Heart right ventricle (tissue), 16 donors: ENCODE measurements at regions not wholly inside any gene's neighbourhood (a gene's known extent, or its start where the extent isn't known, plus 50 kb on each side); places are given as distances from the start of the nearest gene placed in this dataset.
"Not testable (repeated sequence)": the region's sequence is repeated elsewhere in the genome, so short reads cannot be mapped to it uniquely, and the experiment has no call there.

Experiments used
- ATAC-seq, 8 donors: fragments of 200-7000 bp; cut with Tn5 transposase; one replicate each; pipeline ENCODE4 v1.9.1; 2020; ENCODE audit warnings: mild to moderate bottlenecking in 8 of 8, moderate library complexity in 8 of 8, moderate number of reproducible peaks in 1 of 8
- DNase-seq, 2 donors: peaks; one replicate each; pipeline ENCODE4 v3.0.0-alpha.2; 2020
- H3K27ac ChIP-seq, 10 donors: fragments of 200-600 bp; sonication (generic) in 2 of 10; one replicate each; pipeline versions ENCODE4 v1.5.0 to v1.8.0; 2020 to 2022; ENCODE audit warnings: mild to moderate bottlenecking in 3 of 10
- H3K27me3 ChIP-seq, 7 donors: fragments of 200-600 bp; one replicate each; pipeline ENCODE4 v1.8.0; 2021 to 2022; ENCODE audit warnings: mild to moderate bottlenecking in 2 of 7
- H3K36me3 ChIP-seq, 9 donors: fragments of 200-600 bp; sonication (generic) in 1 of 9; one replicate each; pipeline versions ENCODE4 v1.5.0 to v1.8.0; 2020 to 2022; ENCODE audit warnings: mild to moderate bottlenecking in 2 of 9
- H3K4me1 ChIP-seq, 9 donors: fragments of 200-600 bp; sonication (generic) in 1 of 9; one replicate each; pipeline versions ENCODE4 v1.5.0 to v1.8.0; 2020 to 2022; ENCODE audit warnings: mild to moderate bottlenecking in 4 of 9
- H3K4me3 ChIP-seq, 10 donors: fragments of 200-600 bp; sonication (generic) in 2 of 10; one replicate each; pipeline versions ENCODE4 v1.5.0 to v1.8.0; 2020 to 2022; ENCODE audit warnings: mild to moderate bottlenecking in 7 of 10, moderate library complexity in 2 of 10
- H3K9me3 ChIP-seq, 11 donors: fragments of 200-600 bp in 10 of 11; sonication (generic) in 2 of 11; one replicate each; pipeline versions ENCODE4 v1.5.0 to v1.8.0; 2013 to 2022; ENCODE audit warnings: mild to moderate bottlenecking in 2 of 11, control low read depth in 1 of 11, moderate library complexity in 1 of 11
- CTCF ChIP-seq, 9 donors: fragments of 200-600 bp; sonication (generic) in 2 of 9; IDR thresholded peaks; one replicate each; pipeline versions ENCODE4 v1.5.0 to v1.8.0; 2021 to 2022; ENCODE audit warnings: antibody characterized with exemption in 9 of 9, mild to moderate bottlenecking in 5 of 9, moderate library complexity in 1 of 9
- WGBS, 2 donors: extraction: QIAGEN DNeasy Blood & Tissue Kit; methylation state at CpG; one replicate each; pipeline ENCODE4 v1.1.7; 2013; ENCODE audit warnings: inconsistent platforms in 1 of 2; 5-methylcytosine and 5-hydroxymethylcytosine counted together
- intact Hi-C, 10 donors: fragments of 100-400 bp; cut with DNase I; formaldehyde crosslinking; loops; one replicate each; pipeline versions ENCODE4 v1.11.1 to v1.14.2; 2022
- donor health status: Arrhythmogenic right ventricular cardiomyopathy.
- donor health status: ischemic (EF 13 %, LVEDD 7.1; RV severe dilation, severe dysfunction).
- donor health status: healthy with polysubstance abuse.
- donor health status: DM: no; HTN: yes; CAD: no.
- donor health status: DM: no; HTN: no; CAD: no.
- donor health status: ischemic (EF 25% LVEDD 6.9; RV normal size, moderate dysfunction).
- donor health status: ischemic (EF 25% LVEDD 5.7; RV mildly dilated, moderate dysfunction).
- donor health status: healthy.
- donor health status: DM: yes; HTN: yes; CAD: no.
- donor health status: Ischemic cardiomyopathy.
- donor health status: ischemic (EF 35%, LVEDD 5.7; RV mildly dilated, moderate dysfunction).
- donor health status: nonischemic (EF 11% LVEDD 7.7; RV severe dilation, severe dysfunction).
- donor health status: DM: yes; HTN: yes; CAD: no.
- donor health status: PGD.
- donor health status: ischemic (EF 29% LVEDD 5.4; RV normal size, mild dysfunction).
- donor health status: nonischemic (EF 23%, LVEDD 6.1; RV moderate dilation, normal function).

- DNase-seq = peak in 1 of 2 donors; percentile 75
- intact Hi-C loops = loop anchor here in 6 of 10 donors (1.0 to 10.0 kb wide), 10 partner anchors 94 to 144 kb away; partner anchors contain the start of gene F3 (in 4 of the 6)
- no peak for TF ChIP-seq CTCF (IDR thresholded peaks at IDR 0.05)
- no peak overlapping the region for H3K4me3 ChIP-seq
- H3K27ac ChIP-seq = peak overlapping the region in 7 of 10 donors; percentile 18 to 70 (median 65)
- no peaks in the 10 kb centered on the region for H3K36me3 ChIP-seq
- WGBS, 2 donors = 23 to 35% methylated on average over 3 of the region's 3 CpGs
- ATAC-seq = peak; percentile 86 to 96 (median 92)
- no peaks in the 10 kb centered on the region for H3K9me3 ChIP-seq
- H3K4me1 ChIP-seq = peaks cover 0 to 35% (median 16%) of the 10 kb centered on the region in 9 donors
- H3K27me3 ChIP-seq = no peaks in the 10 kb centered on the region
Measured at GRCh38 chr1:94658221-94658620, 116.7 kb upstream of the F3 start.

DNA sequence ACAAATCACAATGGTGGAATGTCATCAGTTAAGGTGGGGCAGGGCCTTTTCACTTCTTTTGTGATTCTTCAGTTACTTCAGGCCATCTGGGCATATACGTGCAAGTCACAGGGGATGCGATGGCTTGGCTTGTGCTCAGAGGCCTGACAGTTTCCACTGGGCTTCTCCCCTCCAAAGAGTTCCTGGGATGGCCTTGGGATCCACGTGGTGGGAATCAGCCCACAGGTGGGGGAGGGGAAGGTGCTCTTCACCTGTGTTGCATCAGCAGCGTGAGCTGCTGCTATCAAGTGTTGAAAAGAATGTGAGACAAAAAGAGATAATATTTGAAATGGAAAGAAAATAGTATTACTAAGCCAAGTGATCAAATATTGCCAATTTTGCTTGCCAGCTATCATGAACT is 116.2 kb upstream of the F3 start:
- H3K4me1 ChIP-seq = peaks cover 0 to 38% (median 16%) of the 10 kb centered on the region in 9 donors
- 19 to 37% methylated on average over 4 of the region's 4 CpGs for WGBS, 2 donors
- intact Hi-C loops = loop anchor here in 6 of 10 donors (1.0 to 10.0 kb wide), 10 partner anchors 95 to 145 kb away; partner anchors contain the start of gene F3 (in 4 of the 6)
- not testable (repeated sequence) for H3K9me3 ChIP-seq, H3K4me3 ChIP-seq, H3K27me3 ChIP-seq, H3K36me3 ChIP-seq
- ATAC-seq (peak; percentile 58 to 88 (median 79)), DNase-seq (peak; percentile 53 to 71)
- peak overlapping the region in 7 of 10 donors; percentile 18 to 67 (median 61) for H3K27ac ChIP-seq

GRCh38 chr1:94656967-94657366 is 115.4 kb upstream of the F3 start:
- 93% methylated on average over 2 of the region's 2 CpGs for WGBS, 2 donors
- intact Hi-C loops = loop anchor here in 5 of 10 donors (5.0 to 10.0 kb wide), 7 partner anchors 95 to 145 kb away; partner anchors contain the start of gene F3 (in 3 of the 5)
- no peak for ATAC-seq

GRCh38 chr1:94654919-94655318 is 113.4 kb upstream of the F3 start:
- Histone ChIP-seq H3K27me3 (no peaks in the 10 kb centered on the region), H3K9me3 (no peaks in the 10 kb centered on the region), H3K27ac (peak overlapping the region in 4 of 10 donors; percentile 66 to 73 (median 71)), H3K4me1 (peaks cover 0 to 30% (median 6%) of the 10 kb centered on the region in 9 donors), H3K36me3 (no peaks in the 10 kb centered on the region), H3K4me3 (no peak overlapping the region)
- intact Hi-C loops = loop anchor here in 6 of 10 donors (5.0 to 10.0 kb wide), 8 partner anchors 97 to 147 kb away; partner anchors contain the start of gene F3 (in 3 of the 6)
- DNase-seq (no peak), ATAC-seq (no peak)
- WGBS, 2 donors = 78 to 89% methylated on average over 4 of the region's 4 CpGs
- no peak for TF ChIP-seq CTCF (IDR thresholded peaks at IDR 0.05)

More at GRCh38 chr1:94656967-94657366, 115.4 kb upstream of the F3 start:
- H3K36me3 ChIP-seq = no peaks in the 10 kb centered on the region
- H3K9me3 ChIP-seq = no peaks in the 10 kb centered on the region
- H3K4me3 ChIP-seq = no peak overlapping the region
- peak overlapping the region in 4 of 10 donors; percentile 22 to 66 (median 51) for H3K27ac ChIP-seq
- no peak for DNase-seq
- H3K27me3 ChIP-seq = no peaks in the 10 kb centered on the region
- H3K4me1 ChIP-seq = peaks cover 0 to 38% (median 15%) of the 10 kb centered on the region in 9 donors
- TF ChIP-seq CTCF (IDR thresholded peaks at IDR 0.05) = no peak

GRCh38 chr1:94654459-94654858 is 112.9 kb upstream of the F3 start:
- Histone ChIP-seq H3K9me3 (no peaks in the 10 kb centered on the region), H3K36me3 (no peaks in the 10 kb centered on the region), H3K4me1 (peaks cover 0 to 30% (median 6%) of the 10 kb centered on the region in 9 donors), H3K4me3 (no peak overlapping the region), H3K27ac (peak overlapping the region in 5 of 10 donors; percentile 66 to 75 (median 73)), H3K27me3 (no peaks in the 10 kb centered on the region)
- ATAC-seq = no peak
- no peak for TF ChIP-seq CTCF (IDR thresholded peaks at IDR 0.05)
- intact Hi-C loops = loop anchor here in 5 of 10 donors (5.0 to 10.0 kb wide), 5 partner anchors 98 to 140 kb away; partner anchors contain the start of gene F3 (in 1 of the 5)
- WGBS, 2 donors = 83 to 86% methylated on average over 1 of the region's 1 CpG
- no peak for DNase-seq
